ENCODE measurements at regions not wholly inside any gene's neighbourhood (a gene's known extent, or its start where the extent isn't known, plus 50 kb on each side); places are given as distances from the start of the nearest gene placed in this dataset.

GRCh38 chr3:87332789-87333188, 56.4 kb upstream of the POU1F1 start:
- TF ChIP-seq ZNF317 (CRISPR knock-in tag; IDR thresholded peaks at IDR 0.05; ENCODE audit: borderline replicate concordance, low read depth) (no peak), CTCF (IDR thresholded peaks at IDR 0.05) (no peak), USF2 (CRISPR knock-in tag; IDR thresholded peaks at IDR 0.05) (no peak), ATF3 (CRISPR knock-in tag; conservative IDR thresholded peaks at IDR 0.05) (no peak), ZNF263 (CRISPR knock-in tag; IDR thresholded peaks at IDR 0.05; ENCODE audit: low read depth) (no peak), KAT7 (CRISPR knock-in tag; IDR thresholded peaks at IDR 0.05; ENCODE audit: borderline replicate concordance) (no peak), STAT6 (CRISPR knock-in tag; conservative IDR thresholded peaks at IDR 0.05; ENCODE audit: low read depth) (no peak), E2F1 (CRISPR knock-in tag; IDR thresholded peaks at IDR 0.05) (no peak), FOXK1 (CRISPR knock-in tag; IDR thresholded peaks at IDR 0.05) (no peak), MAX (CRISPR knock-in tag; IDR thresholded peaks at IDR 0.05) (no peak)
